IMR-90 (cell line): ENCODE measurements at regions not wholly inside any gene's neighbourhood (a gene's known extent, or its start where the extent isn't known, plus 50 kb on each side); places are given as distances from the start of the nearest gene placed in this dataset.

Source experiments
- BHLHE40 ChIP-seq: fragments of 150-350 bp; IDR thresholded peaks from 2 replicates; pipeline ENCODE4 v1.6.1; 2016; ENCODE audit warnings: mild to moderate bottlenecking, low read depth, low read length
- CEBPB ChIP-seq: IDR thresholded peaks from 2 replicates; pipeline ENCODE4 v1.6.1; 2012; ENCODE audit warnings: low read depth, low read length, improper control_type of control experiment
- MAFK ChIP-seq: IDR thresholded peaks from 2 replicates; pipeline ENCODE4 v1.6.1; 2012; ENCODE audit warnings: low read depth, low read length, improper control_type of control experiment
- MXI1 ChIP-seq: IDR thresholded peaks from 2 replicates; pipeline ENCODE4 v1.6.1; 2012; ENCODE audit warnings: low read depth, mild to moderate bottlenecking, low read length, moderate library complexity, borderline replicate concordance
- POLR2A ChIP-seq: IDR thresholded peaks from 2 replicates; pipeline ENCODE4 v1.6.1; 2012; ENCODE audit warnings: mild to moderate bottlenecking, low read depth, low read length
- RAD21 ChIP-seq: IDR thresholded peaks from 2 replicates; pipeline ENCODE4 v1.6.1; 2012; ENCODE audit warnings: low read length, improper control_type of control experiment
- RFX5 ChIP-seq: IDR thresholded peaks from 2 replicates; pipeline ENCODE4 v1.8.0; 2012; ENCODE audit warnings: low read depth, mild to moderate bottlenecking, low read length, moderate library complexity
- SMC3 ChIP-seq: fragments of 150-350 bp; IDR thresholded peaks from 2 replicates; pipeline ENCODE4 v1.6.1; 2016; ENCODE audit warnings: low read depth, mild to moderate bottlenecking, antibody characterized with exemption, low read length, moderate library complexity
- TF ChIP-seq, protein P1 (sequence below): conservative IDR thresholded peaks from 2 replicates; pipeline ENCODE4 v1.5.1; 2012; ENCODE audit warnings: mild to moderate bottlenecking, low read depth, low read length, improper control_type of control experiment

DNA sequence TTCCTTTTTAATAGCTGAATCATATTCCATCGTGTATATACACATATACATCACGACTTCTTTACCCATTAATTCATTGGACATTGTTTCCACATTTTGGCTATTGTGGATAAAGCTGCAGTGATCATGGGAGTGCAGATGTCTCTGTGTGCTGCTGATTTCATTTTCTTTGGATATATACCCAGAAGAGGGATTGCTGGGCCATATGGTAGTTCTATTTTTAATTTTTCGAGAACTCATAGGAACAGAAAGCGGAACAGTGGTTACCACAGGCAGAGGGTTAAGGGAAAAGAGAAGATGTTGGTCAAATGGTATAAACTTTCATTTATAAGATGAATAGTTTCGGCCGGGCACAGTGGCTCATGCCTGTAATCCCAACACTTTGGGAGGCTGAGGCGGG is 187.4 kb upstream of the MYOCD start:
- TF ChIP-seq, protein P1, sequence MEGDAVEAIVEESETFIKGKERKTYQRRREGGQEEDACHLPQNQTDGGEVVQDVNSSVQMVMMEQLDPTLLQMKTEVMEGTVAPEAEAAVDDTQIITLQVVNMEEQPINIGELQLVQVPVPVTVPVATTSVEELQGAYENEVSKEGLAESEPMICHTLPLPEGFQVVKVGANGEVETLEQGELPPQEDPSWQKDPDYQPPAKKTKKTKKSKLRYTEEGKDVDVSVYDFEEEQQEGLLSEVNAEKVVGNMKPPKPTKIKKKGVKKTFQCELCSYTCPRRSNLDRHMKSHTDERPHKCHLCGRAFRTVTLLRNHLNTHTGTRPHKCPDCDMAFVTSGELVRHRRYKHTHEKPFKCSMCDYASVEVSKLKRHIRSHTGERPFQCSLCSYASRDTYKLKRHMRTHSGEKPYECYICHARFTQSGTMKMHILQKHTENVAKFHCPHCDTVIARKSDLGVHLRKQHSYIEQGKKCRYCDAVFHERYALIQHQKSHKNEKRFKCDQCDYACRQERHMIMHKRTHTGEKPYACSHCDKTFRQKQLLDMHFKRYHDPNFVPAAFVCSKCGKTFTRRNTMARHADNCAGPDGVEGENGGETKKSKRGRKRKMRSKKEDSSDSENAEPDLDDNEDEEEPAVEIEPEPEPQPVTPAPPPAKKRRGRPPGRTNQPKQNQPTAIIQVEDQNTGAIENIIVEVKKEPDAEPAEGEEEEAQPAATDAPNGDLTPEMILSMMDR, result no peak
- TF ChIP-seq SMC3, result no peak
- no peak for TF ChIP-seq BHLHE40
- TF ChIP-seq RAD21, result no peak
- TF ChIP-seq RFX5, result no peak
- TF ChIP-seq CEBPB, result no peak
- no peak for TF ChIP-seq POLR2A
- no peak for TF ChIP-seq MXI1
- no peak for TF ChIP-seq MAFK
